Uterus (tissue), 3 donors: ENCODE measurements at regions not wholly inside any gene's neighbourhood (a gene's known extent, or its start where the extent isn't known, plus 50 kb on each side); places are given as distances from the start of the nearest gene placed in this dataset.

Source experiments
- DNase-seq, 2 donors: peaks; one replicate each; pipeline ENCODE4 v3.0.0-alpha.2; 2019 to 2020
- H3K27ac ChIP-seq, 2 donors: fragments of 200-600 bp; sonication (generic); 1 replicate in 1 of 2; 2 replicates in 1 of 2; pipeline ENCODE4 v1.5.1; 2016 to 2018
- H3K27me3 ChIP-seq, 2 donors: fragments of 200-600 bp; sonication (generic); one replicate each; pipeline ENCODE4 v1.5.1; 2018 to 2019; ENCODE audit warnings: control low read depth in 1 of 2
- H3K36me3 ChIP-seq, 2 donors: fragments of 200-600 bp; sonication (generic); one replicate each; pipeline ENCODE4 v1.5.1; 2019; ENCODE audit warnings: control low read depth in 1 of 2
- H3K4me1 ChIP-seq, 2 donors: fragments of 200-600 bp; sonication (generic); one replicate each; pipeline ENCODE4 v1.5.1; 2018 to 2019; ENCODE audit warnings: control low read depth in 1 of 2
- H3K4me3 ChIP-seq, 2 donors: fragments of 200-600 bp; sonication (generic); 1 replicate in 1 of 2; 2 replicates in 1 of 2; pipeline ENCODE4 v1.5.1; 2018 to 2019; ENCODE audit warnings: mild to moderate bottlenecking in 1 of 2
- H3K9me3 ChIP-seq, 2 donors: fragments of 200-600 bp; sonication (generic); one replicate each; pipeline ENCODE4 v1.5.1; 2019; ENCODE audit warnings: control low read depth in 1 of 2
- POLR2A ChIP-seq, 2 donors: fragments of 450-650 bp; IDR thresholded peaks; one replicate each; pipeline ENCODE4 v1.6.1; 2016; ENCODE audit warnings: antibody characterized with exemption in 2 of 2, mild to moderate bottlenecking in 1 of 2, moderate library complexity in 1 of 2
- intact Hi-C: fragments of 100-400 bp; cut with DNase I; formaldehyde crosslinking; loops from one replicate; pipeline ENCODE4 v1.15.1; 2023; ENCODE audit warnings: low total_unique reads
- TF ChIP-seq, protein P1 (sequence below), 4 experiments: fragments of 200-600 bp in 2 of 4; fragments of 450-650 bp in 2 of 4; sonication (generic) in 2 of 4; IDR thresholded peaks; one replicate each; pipeline ENCODE4 v1.5.1; 2016 to 2019; ENCODE audit warnings: antibody characterized with exemption in 4 of 4, mild to moderate bottlenecking in 2 of 4, moderate library complexity in 1 of 4
- donor health status: DM: yes; HTN: yes; CAD: no.

DNA sequence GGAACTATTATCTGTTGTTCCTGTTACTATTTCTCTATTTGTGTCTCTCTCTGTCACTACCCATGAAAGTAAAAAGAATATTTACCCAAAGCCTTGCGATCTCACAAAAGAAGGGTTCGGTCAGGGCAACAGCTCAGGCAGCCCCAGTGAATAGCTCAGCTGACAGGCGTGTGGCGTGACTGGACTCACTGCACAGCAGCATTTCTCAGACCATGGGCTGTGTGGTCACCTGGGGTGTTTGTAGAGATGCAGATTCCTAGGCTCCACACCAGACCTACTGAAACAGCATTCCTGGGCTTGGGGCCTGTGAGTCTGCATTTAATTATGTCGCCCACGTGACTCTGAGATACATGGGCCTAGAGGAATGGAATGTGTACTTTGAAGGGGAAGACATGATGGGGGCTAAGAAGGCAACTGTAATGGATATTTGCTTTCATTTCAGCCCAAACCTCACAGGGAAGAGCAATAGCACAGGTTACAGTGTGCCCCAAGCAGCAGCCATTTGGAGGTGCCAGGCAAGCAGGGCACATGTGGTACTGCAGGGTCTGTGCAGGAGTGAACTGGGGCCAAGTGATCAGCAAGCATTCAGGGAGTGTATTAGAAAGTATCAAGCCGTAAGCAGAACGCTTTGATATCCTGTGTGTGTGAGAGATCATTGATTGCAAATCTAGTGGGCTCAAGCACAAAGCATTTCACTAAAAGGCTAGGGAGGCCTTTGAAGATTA lies 90.4 kb upstream of the RBMS1 start:
- Histone ChIP-seq H3K4me1 (peaks cover 0 to 4% of the 10 kb centered on the region in 2 donors), H3K9me3 (no peaks in the 10 kb centered on the region), H3K27ac (peak overlapping the region; percentile 56 to 75), H3K27me3 (no peaks in the 10 kb centered on the region), H3K36me3 (no peaks in the 10 kb centered on the region), H3K4me3 (no peak overlapping the region)
- no peak for DNase-seq
- intact Hi-C loops = no loop called here
- TF ChIP-seq POLR2A (IDR thresholded peaks at IDR 0.05) = no peak

DNA sequence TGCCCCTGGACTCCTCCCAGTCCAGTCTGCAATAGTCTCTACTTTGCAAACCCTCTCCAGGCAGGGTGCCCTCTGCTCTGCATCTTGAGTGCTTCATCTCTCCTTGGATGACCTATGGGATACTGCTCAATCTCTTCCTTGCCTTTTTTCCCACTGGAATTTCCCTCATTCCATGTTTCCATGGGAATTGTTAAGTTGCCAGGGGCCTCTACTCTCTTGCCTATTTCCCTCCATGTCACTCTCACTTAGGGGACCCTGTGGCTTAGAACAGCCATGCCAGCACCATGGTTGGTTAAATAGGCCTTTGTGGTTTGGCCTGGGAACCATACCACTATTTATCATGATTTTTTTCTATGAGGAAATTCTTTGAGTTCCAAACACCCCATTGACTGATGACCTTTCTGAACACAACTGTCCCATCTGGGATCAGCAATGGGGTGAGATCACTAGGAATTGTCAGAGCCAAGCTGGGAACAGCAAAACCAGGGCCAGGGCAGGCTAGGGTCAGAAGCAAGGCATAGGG lies 91.4 kb upstream of the RBMS1 start:
- Histone ChIP-seq H3K27ac (no peak overlapping the region), H3K4me1 (peaks cover 0 to 4% of the 10 kb centered on the region in 2 donors)
- intact Hi-C loops = no loop called here

GRCh38 chr2:160590664-160591063 lies 97.1 kb upstream of the RBMS1 start:
- TF ChIP-seq, protein P1, sequence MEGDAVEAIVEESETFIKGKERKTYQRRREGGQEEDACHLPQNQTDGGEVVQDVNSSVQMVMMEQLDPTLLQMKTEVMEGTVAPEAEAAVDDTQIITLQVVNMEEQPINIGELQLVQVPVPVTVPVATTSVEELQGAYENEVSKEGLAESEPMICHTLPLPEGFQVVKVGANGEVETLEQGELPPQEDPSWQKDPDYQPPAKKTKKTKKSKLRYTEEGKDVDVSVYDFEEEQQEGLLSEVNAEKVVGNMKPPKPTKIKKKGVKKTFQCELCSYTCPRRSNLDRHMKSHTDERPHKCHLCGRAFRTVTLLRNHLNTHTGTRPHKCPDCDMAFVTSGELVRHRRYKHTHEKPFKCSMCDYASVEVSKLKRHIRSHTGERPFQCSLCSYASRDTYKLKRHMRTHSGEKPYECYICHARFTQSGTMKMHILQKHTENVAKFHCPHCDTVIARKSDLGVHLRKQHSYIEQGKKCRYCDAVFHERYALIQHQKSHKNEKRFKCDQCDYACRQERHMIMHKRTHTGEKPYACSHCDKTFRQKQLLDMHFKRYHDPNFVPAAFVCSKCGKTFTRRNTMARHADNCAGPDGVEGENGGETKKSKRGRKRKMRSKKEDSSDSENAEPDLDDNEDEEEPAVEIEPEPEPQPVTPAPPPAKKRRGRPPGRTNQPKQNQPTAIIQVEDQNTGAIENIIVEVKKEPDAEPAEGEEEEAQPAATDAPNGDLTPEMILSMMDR (IDR thresholded peaks at IDR 0.05) = no peak
- no peak for TF ChIP-seq POLR2A (IDR thresholded peaks at IDR 0.05)
- intact Hi-C loops = no loop called here
- no peaks in the 10 kb centered on the region for H3K36me3 ChIP-seq
- H3K4me3 ChIP-seq = no peak overlapping the region
- peak overlapping the region in 1 of 2 donors; percentile 36 for H3K27ac ChIP-seq
- no peak for DNase-seq
- no peaks in the 10 kb centered on the region for H3K27me3 ChIP-seq
- no peaks in the 10 kb centered on the region for H3K4me1 ChIP-seq
- peaks cover 0 to 5% of the 10 kb centered on the region in 2 donors for H3K9me3 ChIP-seq

More for the DNA sequence above, 91.4 kb upstream of the RBMS1 start:
- H3K27me3 ChIP-seq = no peaks in the 10 kb centered on the region
- H3K4me3 ChIP-seq = no peak overlapping the region
- no peak for TF ChIP-seq POLR2A (IDR thresholded peaks at IDR 0.05)
- TF ChIP-seq, protein P1 (IDR thresholded peaks at IDR 0.05) = no peak
- DNase-seq = no peak
- no peaks in the 10 kb centered on the region for H3K36me3 ChIP-seq
- no peaks in the 10 kb centered on the region for H3K9me3 ChIP-seq

DNA sequence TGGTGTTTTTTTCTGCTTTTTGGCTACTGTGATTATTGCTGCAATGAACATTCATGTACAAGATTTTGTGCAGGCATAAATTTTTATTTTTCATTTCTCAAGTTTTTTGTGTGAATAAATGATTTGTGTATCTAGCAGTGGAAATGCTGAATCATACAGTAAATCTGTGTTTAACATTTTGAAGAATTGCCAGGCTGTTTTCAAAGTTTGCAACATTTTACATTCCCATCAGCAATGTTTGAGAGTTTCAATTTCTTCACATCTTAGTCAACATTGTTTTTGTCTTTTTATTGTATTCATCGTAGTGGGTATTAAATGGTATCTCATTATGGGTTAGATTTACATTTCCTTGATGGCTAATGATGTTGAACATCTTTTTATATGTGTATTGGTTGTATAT lies 98.8 kb upstream of the RBMS1 start:
- Histone ChIP-seq H3K4me1 (no peaks in the 10 kb centered on the region), H3K4me3 (no peak overlapping the region), H3K27ac (no peak overlapping the region), H3K27me3 (no peaks in the 10 kb centered on the region), H3K9me3 (peaks cover 0 to 5% of the 10 kb centered on the region in 2 donors), H3K36me3 (no peaks in the 10 kb centered on the region)
- no peak for DNase-seq
- TF ChIP-seq POLR2A (IDR thresholded peaks at IDR 0.05) = no peak
- TF ChIP-seq, protein P1 (IDR thresholded peaks at IDR 0.05) = no peak
- intact Hi-C loops = no loop called here

- TF ChIP-seq, protein P1 (IDR thresholded peaks at IDR 0.05) = no peak
- no peak for TF ChIP-seq POLR2A (IDR thresholded peaks at IDR 0.05)
Observed at GRCh38 chr2:160592993-160593392, 99.4 kb upstream of the RBMS1 start.

More at GRCh38 chr2:160592993-160593392, 99.4 kb upstream of the RBMS1 start:
- intact Hi-C loops = no loop called here
- no peak overlapping the region for H3K27ac ChIP-seq
- H3K36me3 ChIP-seq = no peaks in the 10 kb centered on the region
- peaks cover 0 to 5% of the 10 kb centered on the region in 2 donors for H3K9me3 ChIP-seq
- H3K4me1 ChIP-seq = no peaks in the 10 kb centered on the region
- no peaks in the 10 kb centered on the region for H3K27me3 ChIP-seq
- no peak for DNase-seq
- no peak overlapping the region for H3K4me3 ChIP-seq
